AML-193 (cell line): ENCODE measurements at regions not wholly inside any gene's neighbourhood (a gene's known extent, or its start where the extent isn't known, plus 50 kb on each side); places are given as distances from the start of the nearest gene placed in this dataset.

ENCODE experiments used
- DNase-seq, 2 experiments: peaks; one replicate each; lab custom pipeline; 2025; lab: John Stamatoyannopoulos, UW

- no peak for DNase-seq
These were observed 166.7 kb downstream of the PTPN20 start for GRCh38 chr10:47077941-47078340.

GRCh38 chr10:47078393-47079203 lies 167.4 kb downstream of the PTPN20 start:
- DNase-seq, result no peak

GRCh38 chr10:47079204-47079580 lies 168.0 kb downstream of the PTPN20 start:
- no peak for DNase-seq

- no peak for DNase-seq
These were observed 170.0 kb downstream of the PTPN20 start for GRCh38 chr10:47081264-47081663.

- DNase-seq, result no peak
These were observed 171.0 kb downstream of the PTPN20 start for GRCh38 chr10:47082055-47082784.

GRCh38 chr10:47087667-47088066 lies 176.4 kb downstream of the PTPN20 start:
- DNase-seq, result no peak

GRCh38 chr10:47088656-47089354 lies 177.6 kb downstream of the PTPN20 start:
- DNase-seq, result no peak

GRCh38 chr10:47090042-47090441 lies 178.8 kb downstream of the PTPN20 start:
- no peak for DNase-seq

- no peak for DNase-seq
These were observed 179.7 kb downstream of the PTPN20 start for GRCh38 chr10:47090903-47091302.

GRCh38 chr10:47091421-47091820 lies 180.2 kb downstream of the PTPN20 start:
- DNase-seq, result no peak

GRCh38 chr10:47092376-47092775 lies 181.1 kb downstream of the PTPN20 start:
- DNase-seq, result no peak

- DNase-seq, result no peak
These were observed 181.6 kb downstream of the PTPN20 start for GRCh38 chr10:47092831-47093230.

GRCh38 chr10:47094126-47094525 lies 182.9 kb downstream of the PTPN20 start:
- DNase-seq, result no peak

- no peak for DNase-seq
These were observed 183.4 kb downstream of the PTPN20 start for GRCh38 chr10:47094636-47095035.

GRCh38 chr10:47095211-47095610 lies 184.0 kb downstream of the PTPN20 start:
- no peak for DNase-seq

- no peak for DNase-seq
These were observed 184.8 kb downstream of the PTPN20 start for GRCh38 chr10:47095848-47096612.

- no peak for DNase-seq
These were observed 187.0 kb downstream of the PTPN20 start for GRCh38 chr10:47098238-47098637.

GRCh38 chr10:47098964-47099363 lies 187.7 kb downstream of the PTPN20 start:
- DNase-seq, result no peak

GRCh38 chr10:47099474-47099873 lies 188.2 kb downstream of the PTPN20 start:
- DNase-seq, result no peak

GRCh38 chr10:47101196-47101595 lies 190.0 kb downstream of the PTPN20 start:
- DNase-seq, result no peak

- no peak for DNase-seq
These were observed 190.6 kb downstream of the PTPN20 start for GRCh38 chr10:47101807-47102206.

- DNase-seq, result no peak
These were observed 192.9 kb downstream of the PTPN20 start for GRCh38 chr10:47104151-47104605.
